ENCODE measurements at regions not wholly inside any gene's neighbourhood (a gene's known extent, or its start where the extent isn't known, plus 50 kb on each side); places are given as distances from the start of the nearest gene placed in this dataset.
"Not testable (repeated sequence)": the region's sequence is repeated elsewhere in the genome, so short reads cannot be mapped to it uniquely, and the experiment has no call there.

GRCh38 chr1:244106837-244107493 lies 55.9 kb downstream of the ZBTB18 start:
- DNase-seq = no peak

GRCh38 chr1:244111027-244111426 lies 59.9 kb downstream of the ZBTB18 start:
- DNase-seq = no peak

DNA sequence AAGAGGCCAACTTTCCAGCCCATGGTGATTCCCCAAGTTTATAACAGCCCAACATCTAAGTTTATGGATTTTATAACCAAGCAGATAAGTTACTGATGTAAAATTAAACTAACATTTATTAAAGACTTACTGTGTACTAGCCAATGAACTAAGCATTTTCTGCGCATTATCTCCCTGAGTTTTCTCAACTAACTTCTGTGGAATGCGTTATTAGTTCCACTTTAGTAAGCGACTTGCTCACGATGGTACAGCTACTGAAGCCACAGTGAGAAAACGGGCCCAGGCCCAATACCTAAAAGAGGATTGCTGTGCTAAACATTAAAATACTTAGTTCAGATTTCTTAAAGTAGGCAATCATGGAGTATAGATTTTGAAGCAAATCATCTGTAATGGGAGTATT lies 61.0 kb downstream of the ZBTB18 start:
- DNase-seq = no peak

DNA sequence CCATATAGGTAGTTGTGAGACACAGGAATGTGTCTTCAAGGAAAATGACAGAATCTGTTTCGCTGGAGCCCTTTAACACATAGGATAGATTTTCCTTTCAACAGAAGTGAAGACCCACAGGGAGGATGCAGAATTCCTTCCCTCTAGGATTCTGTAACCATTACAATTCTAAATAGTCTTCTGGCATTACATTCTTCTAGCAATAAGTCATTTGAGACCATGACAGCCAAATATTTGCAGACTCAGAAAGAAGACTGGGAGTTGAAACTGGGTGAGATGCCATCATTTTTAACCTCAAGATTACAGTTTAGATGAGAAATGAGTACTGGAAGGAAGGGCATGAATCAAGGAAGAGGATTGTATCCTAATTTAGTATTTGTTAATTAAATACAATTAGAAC lies 61.6 kb downstream of the ZBTB18 start:
- no peak for DNase-seq

DNA sequence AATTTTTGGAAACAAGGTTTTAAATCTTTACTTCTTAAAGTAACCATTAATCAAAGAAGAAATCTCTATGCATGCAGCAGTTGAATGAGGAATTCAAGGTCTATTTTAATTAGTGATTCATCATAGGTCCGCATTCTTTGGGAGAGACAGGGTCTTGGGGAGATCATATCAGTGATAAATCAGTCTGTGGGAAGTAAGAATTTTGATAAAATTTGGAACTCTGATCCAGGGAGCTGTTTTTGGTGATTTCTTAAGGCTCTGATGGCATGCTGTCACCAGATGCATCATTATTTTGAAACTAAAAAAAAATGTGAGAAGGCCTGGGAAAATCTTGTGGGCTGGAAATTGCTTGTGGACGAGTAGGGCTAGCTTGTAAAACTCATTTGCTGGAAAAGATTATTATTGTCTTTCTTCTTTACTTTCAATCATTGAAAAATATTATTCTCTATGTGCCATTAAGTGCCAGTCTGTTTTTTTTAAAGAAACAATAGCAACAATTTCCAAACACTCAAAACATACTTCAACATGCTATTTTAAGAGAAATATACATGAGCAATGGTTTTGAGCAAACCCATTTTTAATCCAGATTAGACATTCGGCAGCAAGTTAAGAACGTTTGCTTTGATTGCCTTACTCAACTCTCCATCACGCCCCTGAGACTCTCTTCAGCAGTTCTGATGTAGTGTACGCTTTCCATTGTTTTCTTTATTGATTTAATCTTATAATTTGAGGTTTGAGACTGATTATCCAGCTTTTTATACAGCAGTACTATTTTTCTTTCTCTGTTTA lies 62.6 kb downstream of the ZBTB18 start:
- no peak for DNase-seq

DNA sequence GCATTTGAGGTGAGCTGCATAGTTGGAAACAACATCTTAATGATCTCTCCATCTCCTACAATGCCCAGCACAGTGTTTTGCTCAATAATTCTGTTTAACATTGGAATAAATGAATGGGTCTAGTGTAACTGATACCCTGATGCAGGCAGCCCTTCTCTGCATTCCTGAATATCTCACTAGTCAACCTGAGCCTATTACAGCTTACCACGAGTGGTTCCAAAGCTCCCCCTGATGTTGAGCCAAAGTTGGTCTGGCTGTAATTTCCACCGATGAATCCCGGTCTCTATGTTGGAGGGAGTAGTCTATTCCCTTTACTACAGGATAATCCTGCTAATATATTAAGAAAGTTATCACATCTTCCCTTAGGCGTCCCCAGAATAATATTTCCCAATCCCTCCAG lies 63.8 kb downstream of the ZBTB18 start:
- no peak for DNase-seq

DNA sequence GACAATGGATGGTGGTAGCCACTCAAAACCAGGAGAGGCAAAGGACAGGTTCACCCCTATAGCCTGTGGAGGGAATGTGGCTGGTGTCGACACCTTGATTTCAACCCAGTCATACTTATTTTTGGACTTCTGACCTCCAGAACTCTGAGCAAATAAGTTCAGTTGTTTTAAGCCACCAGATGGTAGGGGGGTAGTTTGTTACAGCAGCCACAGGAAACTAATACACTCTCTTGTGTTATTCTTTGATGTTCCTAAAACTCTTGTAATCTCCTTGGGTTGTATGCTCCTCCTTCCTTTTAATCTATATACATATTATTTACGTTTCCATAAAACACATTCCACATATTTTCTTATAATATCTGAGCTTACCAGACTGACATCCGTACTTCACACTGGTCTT lies 65.9 kb downstream of the ZBTB18 start:
- no peak for DNase-seq

- DNase-seq = no peak
Observed at GRCh38 chr1:244118109-244118761, 67.2 kb downstream of the ZBTB18 start.

- DNase-seq = no peak
Observed at GRCh38 chr1:244128591-244129383, 77.7 kb downstream of the ZBTB18 start.

DNA sequence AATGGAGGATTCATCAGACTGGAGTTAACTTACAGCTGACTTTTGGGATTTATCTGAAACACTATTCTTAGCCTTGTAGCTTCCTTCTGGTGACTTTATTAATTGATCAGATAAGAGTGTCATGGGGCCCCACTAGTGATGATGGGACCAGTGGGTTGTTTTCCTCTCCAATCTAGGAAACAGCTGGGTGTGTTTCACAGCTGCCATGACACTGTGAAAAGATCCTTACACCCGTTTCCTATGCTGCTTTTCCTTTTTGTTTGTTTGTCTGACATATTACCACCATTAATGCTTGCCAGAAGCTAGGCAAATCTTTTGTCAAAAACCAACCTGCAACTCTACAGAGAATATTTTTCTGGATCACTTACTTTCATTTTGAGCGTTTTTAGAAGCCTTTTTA lies 86.2 kb downstream of the ZBTB18 start:
- no peak for DNase-seq

DNA sequence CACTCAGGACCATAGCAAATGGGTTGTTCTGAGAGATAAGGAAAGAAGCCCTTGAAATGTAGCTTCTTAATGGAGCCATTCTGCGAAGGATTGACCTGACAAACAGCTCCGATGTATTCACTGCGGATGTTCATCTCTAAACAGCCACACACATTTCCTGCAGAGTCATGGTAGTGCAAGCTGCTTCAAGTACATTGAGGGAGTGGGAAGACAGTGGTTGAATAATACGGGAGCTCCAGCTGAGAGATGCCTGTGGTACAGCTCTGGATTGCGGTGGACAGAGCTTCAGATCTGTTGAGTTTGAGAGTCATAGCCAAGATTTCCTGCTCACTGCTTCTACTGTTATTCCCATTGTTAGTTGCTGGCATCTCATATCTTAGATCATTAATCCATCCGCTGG lies 86.6 kb downstream of the ZBTB18 start:
- DNase-seq = peak in 1 of 6 experiments; percentile 5

DNA sequence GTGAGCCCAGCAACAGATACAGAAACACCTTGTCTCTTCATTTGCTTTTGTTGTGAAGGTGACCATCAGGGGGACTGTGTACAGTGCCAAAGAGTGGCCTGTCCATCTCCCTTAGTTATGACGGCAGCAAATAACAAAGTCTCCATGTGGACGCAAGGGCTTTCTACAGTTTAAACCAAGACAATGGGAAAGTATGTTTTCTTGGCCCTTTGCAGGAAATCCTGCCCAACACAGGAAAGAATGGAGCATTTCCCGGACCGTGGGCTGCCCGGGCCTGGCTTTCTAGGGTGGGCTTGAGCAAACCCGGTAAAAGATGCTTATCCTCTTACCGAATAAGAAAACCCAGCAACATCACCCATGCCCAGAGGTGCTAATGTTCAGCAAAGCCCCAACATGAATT lies 87.3 kb downstream of the ZBTB18 start:
- DNase-seq = no peak

DNA sequence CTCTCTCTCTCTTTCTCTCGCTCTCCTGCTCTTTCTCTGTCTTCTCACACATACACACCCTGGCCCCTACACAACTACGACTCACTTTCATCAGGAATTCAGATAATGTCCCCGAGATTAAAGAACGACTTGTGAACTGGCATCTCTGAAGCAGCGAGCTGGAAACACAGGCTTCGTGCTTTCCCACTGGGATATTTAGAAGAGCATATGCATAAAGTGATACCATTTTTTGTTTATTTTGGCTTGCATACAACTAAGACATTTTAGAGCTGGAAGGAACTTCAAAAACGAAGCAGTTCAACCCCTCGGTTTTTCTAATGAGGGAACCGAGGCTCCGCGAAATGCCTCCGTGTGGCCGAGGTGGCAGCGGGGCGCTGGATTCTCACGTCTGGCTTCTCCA lies 88.6 kb downstream of the ZBTB18 start:
- DNase-seq = no peak

DNA sequence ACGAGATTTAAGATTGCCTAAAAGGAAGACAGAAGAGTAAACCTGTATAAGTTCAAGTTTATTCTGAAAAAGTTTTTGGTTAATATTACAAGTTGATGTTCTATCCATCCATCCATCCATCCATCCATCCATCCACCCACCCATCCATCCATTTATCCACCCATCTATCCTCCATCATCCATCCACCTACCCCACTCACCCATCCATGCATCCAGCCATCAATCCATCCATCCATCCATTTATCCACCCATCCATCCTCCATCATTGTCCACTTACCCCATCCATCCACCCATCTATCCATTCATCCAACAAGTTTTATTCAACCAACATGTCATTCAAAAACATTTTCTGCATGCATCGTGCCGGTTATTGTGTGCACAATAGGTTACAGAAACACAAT lies 89.3 kb downstream of the ZBTB18 start:
- DNase-seq = no peak

- no peak for DNase-seq
Observed at GRCh38 chr1:244144053-244144452, 93.0 kb downstream of the ZBTB18 start.

DNA sequence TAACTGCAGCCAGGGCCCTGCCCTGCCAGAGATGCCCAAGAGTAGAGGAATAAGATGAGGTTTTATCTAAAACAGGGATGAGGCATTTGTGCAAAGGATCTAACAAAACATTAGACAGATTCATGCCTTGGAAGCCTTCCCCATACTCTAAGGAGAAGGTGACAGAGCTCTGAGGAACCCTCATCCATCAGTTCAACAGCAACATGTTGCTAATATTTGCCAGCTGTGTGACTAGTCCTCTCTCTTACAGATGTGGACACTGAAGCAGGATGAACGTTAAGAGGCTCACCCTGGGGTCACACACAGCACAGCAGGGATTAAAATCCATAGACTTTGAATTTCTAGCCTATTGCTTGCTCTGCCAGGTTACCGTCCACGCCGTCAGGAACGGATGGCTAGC lies 99.0 kb downstream of the ZBTB18 start:
- no peak for DNase-seq

DNA sequence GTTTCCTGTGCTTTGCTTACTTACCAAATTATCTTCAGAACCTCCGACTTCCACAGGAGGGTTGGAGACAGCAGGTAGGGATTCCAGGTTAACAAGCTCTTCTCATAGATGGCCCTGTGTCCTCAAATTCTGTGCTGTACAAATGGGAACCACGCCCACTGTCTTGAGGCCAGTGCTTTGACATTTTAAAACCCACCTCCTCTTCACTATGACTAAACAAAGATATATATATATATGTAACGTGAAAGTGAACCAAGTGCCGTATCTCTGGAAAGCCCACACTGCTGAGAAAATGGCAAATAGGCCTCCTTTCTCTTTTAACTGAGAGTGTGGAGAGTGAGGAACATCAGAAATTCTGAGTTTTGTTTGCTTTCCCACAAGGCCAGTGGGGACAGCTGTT lies 99.6 kb downstream of the ZBTB18 start:
- no peak for DNase-seq

GRCh38 chr1:244151537-244151936 lies 100.5 kb downstream of the ZBTB18 start:
- DNase-seq = no peak

GRCh38 chr1:244154508-244154871 lies 103.4 kb downstream of the ZBTB18 start:
- no peak for DNase-seq

GRCh38 chr1:244154872-244155531 lies 103.9 kb downstream of the ZBTB18 start:
- DNase-seq = no peak

GRCh38 chr1:244155661-244156060 lies 104.6 kb downstream of the ZBTB18 start:
- no peak for DNase-seq

GRCh38 chr1:244156617-244157016 lies 105.5 kb downstream of the ZBTB18 start:
- not testable (repeated sequence) for DNase-seq
